Esophagus muscularis mucosa (tissue), 4 donors: ENCODE measurements at regions not wholly inside any gene's neighbourhood (a gene's known extent, or its start where the extent isn't known, plus 50 kb on each side); places are given as distances from the start of the nearest gene placed in this dataset.

Source experiments
- DNase-seq: peaks from one replicate; pipeline ENCODE4 v3.0.0-alpha.2; 2017; ENCODE audit errors: extremely low spot score
- H3K27ac ChIP-seq, 4 donors: fragments of 200-600 bp; sonication (generic); replicated peaks in 1 of 4; 1 replicate in 3 of 4; 2 replicates in 1 of 4; pipeline ENCODE4 v1.5.1; 2016 to 2019; ENCODE audit warnings: mild to moderate bottlenecking in 1 of 4
- H3K27me3 ChIP-seq, 4 donors: fragments of 200-600 bp; sonication (generic); one replicate each; pipeline versions ENCODE4 v1.5.1 to v1.6.0; 2016 to 2019
- H3K36me3 ChIP-seq, 4 donors: fragments of 200-600 bp; sonication (generic); one replicate each; pipeline ENCODE4 v1.5.1; 2016 to 2019
- H3K4me1 ChIP-seq, 4 donors: fragments of 200-600 bp; sonication (generic); one replicate each; pipeline ENCODE4 v1.5.1; 2016 to 2019
- H3K4me3 ChIP-seq, 4 donors: fragments of 200-600 bp; sonication (generic); 1 replicate in 2 of 4; 2 replicates in 2 of 4; pipeline ENCODE4 v1.5.1; 2016 to 2019; ENCODE audit warnings: mild to moderate bottlenecking in 4 of 4, moderate library complexity in 1 of 4
- H3K9me3 ChIP-seq, 4 donors: fragments of 200-600 bp; sonication (generic); 1 replicate in 3 of 4; 2 replicates in 1 of 4; pipeline ENCODE4 v1.5.1; 2016 to 2019
- CTCF ChIP-seq, 3 experiments: fragments of 200-600 bp in 2 of 3; fragments of 450-650 bp in 1 of 3; sonication (generic) in 2 of 3; IDR thresholded peaks; one replicate each; pipeline ENCODE4 v1.5.1; 2017 to 2019; ENCODE audit warnings: antibody characterized with exemption in 3 of 3, mild to moderate bottlenecking in 2 of 3, moderate library complexity in 1 of 3
- EP300 ChIP-seq: sonication (generic); formaldehyde crosslinking; IDR thresholded peaks from one replicate; pipeline ENCODE4 v1.6.1; 2017; ENCODE audit warnings: antibody characterized with exemption
- POLR2A ChIP-seq: fragments of 450-650 bp; IDR thresholded peaks from one replicate; pipeline ENCODE4 v1.6.1; 2017; ENCODE audit warnings: antibody characterized with exemption, moderate library complexity, mild to moderate bottlenecking, low read depth
- POLR2AphosphoS5 ChIP-seq, 2 donors: sonication (generic); formaldehyde crosslinking; IDR thresholded peaks; one replicate each; pipeline ENCODE4 v1.6.1; 2017; ENCODE audit warnings: antibody characterized with exemption in 2 of 2
- WGBS: methylation state at CpG from one replicate; pipeline ENCODE4 v1.1.5; 2018; 5-methylcytosine and 5-hydroxymethylcytosine counted together
- intact Hi-C: fragments of 100-400 bp; cut with DNase I; formaldehyde crosslinking; loops from one replicate; pipeline ENCODE4 v1.15.1; 2023

- H3K4me1 ChIP-seq: peaks cover 0 to 13% (median 3%) of the 10 kb centered on the region in 4 donors
- no peak overlapping the region for H3K27ac ChIP-seq
- no peaks in the 10 kb centered on the region for H3K36me3 ChIP-seq
- TF ChIP-seq CTCF (IDR thresholded peaks at IDR 0.05): no peak
- no peak for TF ChIP-seq EP300
- no peak for TF ChIP-seq POLR2A
- TF ChIP-seq POLR2AphosphoS5 (IDR thresholded peaks at IDR 0.05): no peak
- no peak for DNase-seq
- H3K27me3 ChIP-seq: no peaks in the 10 kb centered on the region
- intact Hi-C loops: no loop called here
- no peaks in the 10 kb centered on the region for H3K9me3 ChIP-seq
- no peak overlapping the region for H3K4me3 ChIP-seq
Observed at GRCh38 chr5:53427965-53428364, 52.5 kb upstream of the FST start.

- Histone ChIP-seq H3K4me1 (peaks cover 0 to 15% (median 3%) of the 10 kb centered on the region in 4 donors), H3K27me3 (no peaks in the 10 kb centered on the region), H3K4me3 (no peak overlapping the region), H3K36me3 (no peaks in the 10 kb centered on the region), H3K27ac (no peak overlapping the region), H3K9me3 (no peaks in the 10 kb centered on the region)
- DNase-seq: no peak
- intact Hi-C loops: loop anchor here (5.0 to 10.0 kb wide), 2 partner anchors 167 to 255 kb away; no protein-coding TSS in a partner anchor
- 95% methylated on average over 5 of the region's 5 CpGs for WGBS
- TF ChIP-seq POLR2AphosphoS5 (IDR thresholded peaks at IDR 0.05) (no peak), EP300 (no peak), POLR2A (no peak), CTCF (IDR thresholded peaks at IDR 0.05) (no peak)
Observed at GRCh38 chr5:53429706-53430105, 50.7 kb upstream of the FST start.

DNA sequence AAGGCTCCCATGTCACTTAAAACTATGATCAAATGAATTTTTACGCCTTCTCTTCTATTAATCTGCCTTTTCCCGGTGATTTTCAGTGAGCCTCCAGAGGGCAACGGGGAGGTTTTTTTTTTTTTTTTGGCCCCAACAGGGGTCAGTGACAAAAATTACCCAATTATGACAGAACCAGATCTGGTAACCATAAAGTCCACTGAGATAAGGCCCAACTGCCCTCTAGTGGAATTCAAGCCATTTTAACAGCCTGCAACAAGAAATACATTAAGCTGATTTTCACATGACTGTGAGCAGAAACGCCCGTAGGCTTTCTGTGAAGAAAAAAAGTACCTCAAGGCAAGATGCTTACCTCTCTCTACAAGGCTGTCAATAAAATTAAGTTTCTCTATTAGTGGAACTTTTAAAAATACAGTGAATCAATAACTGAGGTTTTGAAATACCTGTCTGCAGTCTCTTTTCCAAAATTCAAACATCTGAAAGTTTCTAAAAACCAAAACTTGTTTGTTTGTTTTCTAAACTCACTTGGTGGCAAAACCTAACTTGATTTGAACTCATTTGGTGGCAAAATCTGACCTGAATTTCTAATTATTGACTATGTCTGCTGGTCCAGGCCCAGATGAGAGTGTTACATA, 49.7 kb upstream of the FST start:
- no peak for DNase-seq
- H3K9me3 ChIP-seq: no peaks in the 10 kb centered on the region
- no peak overlapping the region for H3K27ac ChIP-seq
- TF ChIP-seq CTCF (IDR thresholded peaks at IDR 0.05) (peak in 2 of 3 experiments; percentile 37 to 44), EP300 (no peak), POLR2A (no peak)
- H3K4me3 ChIP-seq: no peak overlapping the region
- H3K27me3 ChIP-seq: no peaks in the 10 kb centered on the region
- 69% methylated on average over 5 of the region's 5 CpGs for WGBS
- no peaks in the 10 kb centered on the region for H3K36me3 ChIP-seq
- peaks cover 0 to 7% (median 0%) of the 10 kb centered on the region in 4 donors for H3K4me1 ChIP-seq
- intact Hi-C loops: loop anchor here (5.0 to 10.0 kb wide), 2 partner anchors 168 to 256 kb away; no protein-coding TSS in a partner anchor
